Hepatocyte (in vitro differentiated cells): ENCODE measurements at regions not wholly inside any gene's neighbourhood (a gene's known extent, or its start where the extent isn't known, plus 50 kb on each side); places are given as distances from the start of the nearest gene placed in this dataset.

ENCODE experiments used
- DNase-seq: peaks from one replicate; pipeline ENCODE4 v3.0.0-alpha.2; 2016; ENCODE audit warnings: low spot score
- H2AFZ ChIP-seq: fragments of 200-600 bp; sonication (generic); 2 replicates; pipeline ENCODE4 v1.6.0; 2016; ENCODE audit warnings: antibody characterized with exemption, mild to moderate bottlenecking
- H3K27ac ChIP-seq: fragments of 200-600 bp; sonication (generic); 2 replicates; pipeline ENCODE4 v1.5.1; 2016; ENCODE audit warnings: mild to moderate bottlenecking
- H3K27me3 ChIP-seq: fragments of 200-600 bp; sonication (generic); 2 replicates; pipeline ENCODE4 v1.6.1; 2016
- H3K36me3 ChIP-seq: fragments of 200-600 bp; sonication (generic); replicated peaks from 2 replicates; pipeline ENCODE4 v1.5.1; 2016; ENCODE audit warnings: low read depth; ENCODE audit not compliant: insufficient read depth
- H3K4me1 ChIP-seq: fragments of 200-600 bp; sonication (generic); 2 replicates; pipeline ENCODE4 v1.5.1; 2016; ENCODE audit warnings: mild to moderate bottlenecking, moderate library complexity; ENCODE audit not compliant: insufficient read depth
- H3K4me2 ChIP-seq: fragments of 200-600 bp; sonication (generic); 2 replicates; pipeline ENCODE4 v1.6.0; 2016
- H3K4me3 ChIP-seq: fragments of 200-600 bp; sonication (generic); 2 replicates; pipeline ENCODE4 v1.5.1; 2016; ENCODE audit warnings: mild to moderate bottlenecking
- H3K79me2 ChIP-seq: fragments of 200-600 bp; sonication (generic); 2 replicates; pipeline ENCODE4 v1.6.0; 2017; ENCODE audit warnings: mild to moderate bottlenecking
- H3K9me2 ChIP-seq: fragments of 200-600 bp; sonication (generic); replicated peaks from 2 replicates; pipeline ENCODE4 v1.6.0; 2017; ENCODE audit warnings: mild to moderate bottlenecking; ENCODE audit not compliant: insufficient read depth
- H3K9me3 ChIP-seq: fragments of 200-600 bp; sonication (generic); 2 replicates; pipeline ENCODE4 v1.5.1; 2016; ENCODE audit warnings: low read depth, mild to moderate bottlenecking
- H4K20me1 ChIP-seq: fragments of 200-600 bp; sonication (generic); 2 replicates; pipeline ENCODE4 v1.6.0; 2016; ENCODE audit warnings: mild to moderate bottlenecking; ENCODE audit not compliant: insufficient read depth, poor library complexity, severe bottlenecking
- EZH2 ChIP-seq: fragments of 200-600 bp; sonication (generic); IDR thresholded peaks from 2 replicates; pipeline ENCODE4 v1.6.1; 2016; ENCODE audit warnings: antibody characterized with exemption, mild to moderate bottlenecking, borderline replicate concordance
- EZH2phosphoT487 ChIP-seq: fragments of 200-600 bp; sonication (generic); IDR thresholded peaks from one replicate; pipeline ENCODE4 v1.6.1; 2018; ENCODE audit warnings: antibody characterized with exemption, mild to moderate bottlenecking, low read depth, moderate library complexity; ENCODE audit not compliant: unreplicated experiment, severe bottlenecking
- WGBS: methylation state at CpG from one replicate; pipeline ENCODE4 v1.1.6; 2016; ENCODE audit warnings: low lambda C conversion rate; ENCODE audit errors: missing lambda C conversion rate; 5-methylcytosine and 5-hydroxymethylcytosine counted together
- TF ChIP-seq, protein P1 (sequence below): fragments of 200-600 bp; sonication (generic); IDR thresholded peaks from 2 replicates; pipeline ENCODE4 v1.5.1; 2016; ENCODE audit warnings: antibody characterized with exemption, mild to moderate bottlenecking; ENCODE audit not compliant: poor library complexity

DNA sequence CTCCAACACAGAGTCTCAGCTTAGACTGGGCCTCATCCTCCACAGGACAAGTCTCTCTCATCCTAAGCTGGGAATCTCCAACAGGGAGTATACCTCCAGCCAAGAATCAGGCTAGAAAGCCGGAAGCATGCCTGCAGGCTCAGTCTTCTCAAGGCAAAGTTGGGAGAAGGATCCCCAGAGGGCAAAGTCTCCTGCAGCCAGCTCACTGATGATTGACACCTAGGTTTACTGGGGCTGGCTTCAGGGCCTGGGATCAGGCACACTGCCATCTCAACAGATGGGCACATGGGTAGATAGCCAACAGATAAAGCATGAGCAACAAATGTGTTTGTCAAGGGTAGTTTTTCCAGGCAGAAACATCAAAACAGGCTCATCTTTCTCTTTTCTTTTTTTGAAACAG lies 56.1 kb upstream of the TOX3 start:
- H3K9me2 ChIP-seq = no peaks in the 10 kb centered on the region
- H3K36me3 ChIP-seq = no peaks in the 10 kb centered on the region
- H3K4me2 ChIP-seq = no peak overlapping the region
- no peaks in the 10 kb centered on the region for H3K9me3 ChIP-seq
- no peak overlapping the region for H3K27ac ChIP-seq
- no peak overlapping the region for H2AFZ ChIP-seq
- TF ChIP-seq EZH2phosphoT487 (no peak), EZH2 (no peak)
- TF ChIP-seq, protein P1, sequence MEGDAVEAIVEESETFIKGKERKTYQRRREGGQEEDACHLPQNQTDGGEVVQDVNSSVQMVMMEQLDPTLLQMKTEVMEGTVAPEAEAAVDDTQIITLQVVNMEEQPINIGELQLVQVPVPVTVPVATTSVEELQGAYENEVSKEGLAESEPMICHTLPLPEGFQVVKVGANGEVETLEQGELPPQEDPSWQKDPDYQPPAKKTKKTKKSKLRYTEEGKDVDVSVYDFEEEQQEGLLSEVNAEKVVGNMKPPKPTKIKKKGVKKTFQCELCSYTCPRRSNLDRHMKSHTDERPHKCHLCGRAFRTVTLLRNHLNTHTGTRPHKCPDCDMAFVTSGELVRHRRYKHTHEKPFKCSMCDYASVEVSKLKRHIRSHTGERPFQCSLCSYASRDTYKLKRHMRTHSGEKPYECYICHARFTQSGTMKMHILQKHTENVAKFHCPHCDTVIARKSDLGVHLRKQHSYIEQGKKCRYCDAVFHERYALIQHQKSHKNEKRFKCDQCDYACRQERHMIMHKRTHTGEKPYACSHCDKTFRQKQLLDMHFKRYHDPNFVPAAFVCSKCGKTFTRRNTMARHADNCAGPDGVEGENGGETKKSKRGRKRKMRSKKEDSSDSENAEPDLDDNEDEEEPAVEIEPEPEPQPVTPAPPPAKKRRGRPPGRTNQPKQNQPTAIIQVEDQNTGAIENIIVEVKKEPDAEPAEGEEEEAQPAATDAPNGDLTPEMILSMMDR = no peak
- no peaks in the 10 kb centered on the region for H4K20me1 ChIP-seq
- H3K4me3 ChIP-seq = no peak overlapping the region
- H3K27me3 ChIP-seq = no peaks in the 10 kb centered on the region
- no peaks in the 10 kb centered on the region for H3K79me2 ChIP-seq
- DNase-seq = peak; percentile 8
- 71% methylated on average over 1 of the region's 1 CpG for WGBS
- no peaks in the 10 kb centered on the region for H3K4me1 ChIP-seq

DNA sequence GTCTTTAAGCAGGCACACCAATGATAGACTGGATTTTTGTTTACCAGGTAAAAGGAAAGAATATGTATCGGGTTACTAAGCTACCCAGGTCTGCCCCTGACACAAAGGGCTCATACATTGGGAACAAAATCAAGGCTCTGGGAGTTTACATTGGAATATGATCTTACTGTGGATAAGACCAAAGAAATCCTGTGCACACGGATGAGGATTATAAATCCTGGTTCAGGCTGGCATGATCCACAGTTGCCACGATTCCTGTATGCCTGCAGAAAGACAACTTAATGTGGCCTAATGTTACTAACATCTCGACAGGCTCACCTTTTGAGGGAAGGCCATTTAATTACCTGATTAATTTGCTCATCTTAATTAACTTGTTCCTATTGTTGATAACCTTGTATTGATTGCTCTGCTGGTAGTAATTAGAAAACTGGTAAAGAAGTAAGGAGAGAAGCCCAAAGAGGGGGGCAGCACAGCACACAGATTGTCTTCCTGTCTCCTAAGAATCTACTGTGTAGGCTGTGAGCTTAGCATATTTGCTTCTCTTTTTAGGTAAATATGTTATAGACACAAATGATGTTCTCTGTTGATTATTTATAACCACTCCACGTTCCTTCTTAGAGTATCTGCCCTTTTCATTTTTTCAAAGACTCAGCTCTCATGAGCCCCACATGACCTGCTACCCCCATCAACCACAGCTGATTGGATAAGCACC lies 51.0 kb upstream of the TOX3 start:
- DNase-seq = no peak
- no peaks in the 10 kb centered on the region for H4K20me1 ChIP-seq
- H3K9me2 ChIP-seq = no peaks in the 10 kb centered on the region
- H3K36me3 ChIP-seq = no peaks in the 10 kb centered on the region
- H3K4me2 ChIP-seq = no peak overlapping the region
- no peaks in the 10 kb centered on the region for H3K27me3 ChIP-seq
- TF ChIP-seq, protein P1 = no peak
- TF ChIP-seq EZH2 (no peak), EZH2phosphoT487 (no peak)
- H3K27ac ChIP-seq = peak overlapping the region; percentile 4
- no peaks in the 10 kb centered on the region for H3K9me3 ChIP-seq
- H3K79me2 ChIP-seq = no peaks in the 10 kb centered on the region
- no peak overlapping the region for H2AFZ ChIP-seq
- H3K4me1 ChIP-seq = no peaks in the 10 kb centered on the region
- 62% methylated on average over 5 of the region's 5 CpGs for WGBS
- no peak overlapping the region for H3K4me3 ChIP-seq

DNA sequence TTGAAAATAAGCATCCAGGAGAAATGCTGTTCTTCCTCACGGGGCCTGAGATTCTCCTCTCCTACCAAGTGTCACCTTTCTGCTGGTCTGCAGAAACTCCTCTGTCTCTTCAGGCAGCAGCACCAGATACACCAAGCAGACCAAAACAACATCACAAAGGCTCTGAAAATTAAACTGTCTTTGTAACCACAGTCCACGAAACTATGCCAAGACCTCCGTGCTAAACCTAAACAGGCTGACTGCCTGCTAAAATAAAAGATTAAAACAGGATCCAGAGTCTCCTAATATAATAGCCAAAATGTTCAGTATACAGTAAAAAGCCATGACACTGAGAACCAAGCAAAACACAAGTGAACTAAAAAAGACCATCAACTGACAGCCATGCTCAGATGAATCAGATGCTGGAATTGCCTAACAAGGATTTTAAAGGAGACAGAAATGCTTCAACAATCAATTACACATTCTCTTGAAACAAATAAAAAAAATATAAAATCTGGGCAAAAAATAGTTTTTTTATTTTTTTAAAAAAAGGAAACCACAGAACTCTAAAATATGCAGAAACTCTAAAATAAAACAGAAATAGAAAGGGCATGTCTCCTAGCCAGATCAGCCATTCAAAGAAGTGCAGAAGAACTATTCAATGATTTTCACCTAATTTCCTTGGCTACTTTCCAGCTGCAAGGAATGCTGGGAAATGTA lies 50.3 kb upstream of the TOX3 start:
- Histone ChIP-seq H4K20me1 (no peaks in the 10 kb centered on the region), H3K27me3 (no peaks in the 10 kb centered on the region), H3K36me3 (no peaks in the 10 kb centered on the region), H2AFZ (no peak overlapping the region), H3K79me2 (no peaks in the 10 kb centered on the region), H3K9me2 (no peaks in the 10 kb centered on the region), H3K9me3 (no peaks in the 10 kb centered on the region), H3K27ac (no peak overlapping the region), H3K4me2 (no peak overlapping the region), H3K4me3 (no peak overlapping the region), H3K4me1 (peaks cover 7% of the 10 kb centered on the region)
- TF ChIP-seq, protein P1 = no peak
- TF ChIP-seq EZH2phosphoT487 (no peak), EZH2 (no peak)
- 69% methylated on average over 3 of the region's 3 CpGs for WGBS
- DNase-seq = peak; percentile 43
